GM12878 (cell line): ENCODE measurements at regions not wholly inside any gene's neighbourhood (a gene's known extent, or its start where the extent isn't known, plus 50 kb on each side); places are given as distances from the start of the nearest gene placed in this dataset.

Experiments used
- ATAC-seq: fragments of 200-7000 bp; cut with Tn5 transposase; 3 replicates; pipeline ENCODE4 v1.9.1; 2020; ENCODE audit warnings: mild to moderate bottlenecking, moderate library complexity
- BruUV-seq: library from RNA; stranded (reverse); fragments of 400-500 nt; replicated peaks from 2 replicates; lab custom pipeline; 2021; lab: Mats Ljungman, UMichigan
- CTCF ChIA-PET: fragments of 300-600 bp; sonication (Branson Sonifier 250); formaldehyde crosslinking; extraction: SDS; loops from one replicate; lab custom pipeline; 2021; ENCODE audit warnings: inconsistent platforms; lab: Yijun Ruan, JAX
- POLR2A ChIA-PET: fragments of 350-600 bp; formaldehyde crosslinking; extraction: SDS; loops from one replicate; lab custom pipeline; 2021; ENCODE audit warnings: inconsistent platforms; lab: Charles Lee
- RAD21 ChIA-PET: fragments of 300-600 bp; sonication (Branson Sonifier 250); formaldehyde crosslinking; loops from one replicate; lab custom pipeline; 2023; ENCODE audit warnings: antibody characterized with exemption; ENCODE audit not compliant: unreplicated experiment; lab: Charles Lee
- SMC1A ChIA-PET: fragments of 300-600 bp; sonication (Branson Sonifier 250); formaldehyde crosslinking; loops from one replicate; lab custom pipeline; 2023; ENCODE audit not compliant: unreplicated experiment, uncharacterized antibody; lab: Charles Lee
- DNase-seq: peaks from one replicate; pipeline ENCODE4 v3.0.0-alpha.2; 2011; ENCODE audit warnings: low read depth, low spot score
- FAIRE-seq: peaks from 3 replicates; lab custom pipeline; 2011; peaks lifted over from hg19 to GRCh38; lab: Jason Lieb, UNC
- H2AFZ ChIP-seq: 2 replicates; pipeline ENCODE4 v1.6.0; 2011; ENCODE audit warnings: low read depth, low read length, control low read depth; ENCODE audit not compliant: control insufficient read depth
- H3K27ac ChIP-seq: 2 replicates; pipeline ENCODE4 v1.5.1; 2011; ENCODE audit warnings: control low read depth; ENCODE audit not compliant: control insufficient read depth, insufficient read depth
- H3K27me3 ChIP-seq, 2 experiments: replicated peaks in 1 of 2; 2 replicates each; pipeline versions ENCODE4 v1.6.0 to v1.6.1; 2011; ENCODE audit warnings: low read length in 1 of 2; ENCODE audit not compliant: control insufficient read depth in 2 of 2, insufficient read depth in 2 of 2
- H3K36me3 ChIP-seq, 2 experiments: 2 replicates each; pipeline ENCODE4 v1.5.1; 2011; ENCODE audit warnings: low read length in 1 of 2; ENCODE audit not compliant: control insufficient read depth in 2 of 2, insufficient read depth in 2 of 2
- H3K4me1 ChIP-seq: 2 replicates; pipeline ENCODE4 v1.6.1; 2011; ENCODE audit warnings: mild to moderate bottlenecking, low read length, moderate library complexity, mixed read lengths; ENCODE audit not compliant: control insufficient read depth, insufficient read depth
- H3K4me2 ChIP-seq: 2 replicates; pipeline ENCODE4 v1.6.0; 2011; ENCODE audit warnings: control low read depth; ENCODE audit not compliant: control insufficient read depth, insufficient read depth
- H3K4me3 ChIP-seq: fragments of 200-600 bp; sonication (generic); 2 replicates; pipeline ENCODE4 v1.5.1; 2016
- H3K79me2 ChIP-seq: 2 replicates; pipeline ENCODE4 v1.6.0; 2011; ENCODE audit warnings: low read length; ENCODE audit not compliant: control insufficient read depth, insufficient read depth
- H3K9ac ChIP-seq: 2 replicates; pipeline ENCODE4 v1.8.0; 2011; ENCODE audit warnings: low read length, control low read depth, mixed read lengths; ENCODE audit not compliant: control insufficient read depth, insufficient read depth
- H3K9me3 ChIP-seq: replicated peaks from 3 replicates; pipeline ENCODE4 v1.5.1; 2011; ENCODE audit warnings: mild to moderate bottlenecking, low read length; ENCODE audit not compliant: control insufficient read depth, insufficient read depth
- H4K20me1 ChIP-seq: 2 replicates; pipeline ENCODE4 v1.6.0; 2011; ENCODE audit not compliant: control insufficient read depth, insufficient read depth
- BRCA1 ChIP-seq: IDR thresholded peaks from 2 replicates; pipeline ENCODE4 v1.6.1; 2011; ENCODE audit warnings: low read depth, low read length, improper control_type of control experiment
- CHD4 ChIP-seq: fragments of 200-600 bp; sonication (generic); IDR thresholded peaks from 2 replicates; pipeline ENCODE4 v1.6.1; 2016; ENCODE audit warnings: mild to moderate bottlenecking
- CREM ChIP-seq: IDR thresholded peaks from 2 replicates; pipeline ENCODE4 v1.6.1; 2014; ENCODE audit warnings: antibody characterized with exemption, low read depth
- EP300 ChIP-seq, 2 experiments: fragments of 150-350 bp in 1 of 2; IDR thresholded peaks; 2 replicates each; pipeline ENCODE4 v1.6.1; 2011 to 2012; ENCODE audit warnings: low read depth in 2 of 2, low read length in 2 of 2, borderline replicate concordance in 1 of 2, improper control_type of control experiment in 1 of 2, inconsistent platforms in 1 of 2; ENCODE audit not compliant: control insufficient read depth in 1 of 2
- ETV6 ChIP-seq, 2 experiments: fragments of 450-650 bp in 1 of 2; IDR thresholded peaks in 1 of 2; conservative IDR thresholded peaks in 1 of 2; 2 replicates each; pipeline ENCODE4 v1.6.1; 2014; ENCODE audit warnings: antibody characterized with exemption in 1 of 2, borderline replicate concordance in 1 of 2, low read depth in 1 of 2, mild to moderate bottlenecking in 1 of 2, moderate library complexity in 1 of 2
- FOXK2 ChIP-seq: fragments of 450-650 bp; IDR thresholded peaks from 2 replicates; pipeline ENCODE4 v1.6.1; 2017; ENCODE audit warnings: mild to moderate bottlenecking, moderate library complexity
- HCFC1 ChIP-seq: fragments of 150-350 bp; IDR thresholded peaks from 2 replicates; pipeline ENCODE4 v1.6.1; 2014; ENCODE audit warnings: low read length
- HDAC2 ChIP-seq: fragments of 200-600 bp; sonication (generic); IDR thresholded peaks from 2 replicates; pipeline ENCODE4 v1.6.1; 2017
- NR2C1 ChIP-seq: fragments of 450-650 bp; IDR thresholded peaks from 2 replicates; pipeline ENCODE4 v1.6.1; 2017; ENCODE audit warnings: antibody characterized with exemption, mild to moderate bottlenecking, moderate library complexity
- PKNOX1 ChIP-seq: fragments of 450-650 bp; IDR thresholded peaks from 2 replicates; pipeline ENCODE4 v1.6.1; 2016; ENCODE audit warnings: mild to moderate bottlenecking
- RBBP5 ChIP-seq: fragments of 200-600 bp; sonication (generic); conservative IDR thresholded peaks from 2 replicates; pipeline ENCODE4 v1.6.1; 2016
- SMARCA5 ChIP-seq: fragments of 450-650 bp; IDR thresholded peaks from 2 replicates; pipeline ENCODE4 v1.6.1; 2017; ENCODE audit warnings: mild to moderate bottlenecking
- TCF7 ChIP-seq: IDR thresholded peaks from 2 replicates; pipeline ENCODE4 v1.6.1; 2014; ENCODE audit warnings: antibody characterized with exemption, borderline replicate concordance
- WRNIP1 ChIP-seq: IDR thresholded peaks from 2 replicates; pipeline ENCODE4 v1.6.1; 2011; ENCODE audit warnings: low read depth, low read length, improper control_type of control experiment, borderline replicate concordance
- ZZZ3 ChIP-seq: IDR thresholded peaks from 2 replicates; pipeline ENCODE4 v1.6.1; 2011; ENCODE audit warnings: low read depth; ENCODE audit not compliant: control insufficient read depth, insufficient read length
- WGBS: methylation state at CpG from one replicate; pipeline ENCODE4 v1.1.6; 2016; ENCODE audit warnings: low lambda C conversion rate; ENCODE audit not compliant: insufficient replicate concordance, insufficient coverage; ENCODE audit errors: missing lambda C conversion rate; 5-methylcytosine and 5-hydroxymethylcytosine counted together
- in situ Hi-C: fragments of 300-500 bp; cut with MboI; formaldehyde crosslinking; loops from 9 replicates; pipeline ENCODE4 v1.14.3; 2018; ENCODE audit warnings: mixed read lengths
- intact Hi-C: fragments of 100-400 bp; cut with micrococcal nuclease; formaldehyde crosslinking; loops from one replicate; pipeline ENCODE4 v1.14.2; 2022; ENCODE audit not compliant: unreplicated experiment
- TF ChIP-seq, protein P1 (sequence below): fragments of 450-650 bp; formaldehyde crosslinking; IDR thresholded peaks from 2 replicates; pipeline ENCODE4 v1.4.0; 2022; ENCODE audit warnings: mild to moderate bottlenecking, moderate library complexity
- TF ChIP-seq, protein P2 (sequence below): fragments of 450-650 bp; IDR thresholded peaks from 2 replicates; pipeline ENCODE4 v1.6.1; 2016; ENCODE audit warnings: mild to moderate bottlenecking

DNA sequence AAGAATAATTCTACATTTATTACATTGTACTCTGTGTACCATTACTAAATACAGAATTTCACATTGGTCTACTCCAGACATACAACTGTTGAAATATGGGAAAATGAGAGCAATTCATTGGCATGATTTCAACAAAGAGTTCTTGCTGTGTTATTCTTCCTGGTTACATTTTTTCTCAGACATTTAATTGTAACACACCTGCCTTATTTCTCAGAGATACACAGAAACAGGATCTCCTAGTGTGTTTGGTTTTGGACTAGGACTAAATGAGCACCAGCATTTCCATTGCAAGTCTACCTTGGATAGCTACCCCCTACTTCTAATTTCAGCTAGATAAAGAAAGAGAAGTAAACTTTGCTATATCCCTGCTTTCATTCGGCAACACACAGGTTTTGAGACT lies 274.3 kb upstream of the CNTN4 start (continued):
- TF ChIP-seq, protein P1, sequence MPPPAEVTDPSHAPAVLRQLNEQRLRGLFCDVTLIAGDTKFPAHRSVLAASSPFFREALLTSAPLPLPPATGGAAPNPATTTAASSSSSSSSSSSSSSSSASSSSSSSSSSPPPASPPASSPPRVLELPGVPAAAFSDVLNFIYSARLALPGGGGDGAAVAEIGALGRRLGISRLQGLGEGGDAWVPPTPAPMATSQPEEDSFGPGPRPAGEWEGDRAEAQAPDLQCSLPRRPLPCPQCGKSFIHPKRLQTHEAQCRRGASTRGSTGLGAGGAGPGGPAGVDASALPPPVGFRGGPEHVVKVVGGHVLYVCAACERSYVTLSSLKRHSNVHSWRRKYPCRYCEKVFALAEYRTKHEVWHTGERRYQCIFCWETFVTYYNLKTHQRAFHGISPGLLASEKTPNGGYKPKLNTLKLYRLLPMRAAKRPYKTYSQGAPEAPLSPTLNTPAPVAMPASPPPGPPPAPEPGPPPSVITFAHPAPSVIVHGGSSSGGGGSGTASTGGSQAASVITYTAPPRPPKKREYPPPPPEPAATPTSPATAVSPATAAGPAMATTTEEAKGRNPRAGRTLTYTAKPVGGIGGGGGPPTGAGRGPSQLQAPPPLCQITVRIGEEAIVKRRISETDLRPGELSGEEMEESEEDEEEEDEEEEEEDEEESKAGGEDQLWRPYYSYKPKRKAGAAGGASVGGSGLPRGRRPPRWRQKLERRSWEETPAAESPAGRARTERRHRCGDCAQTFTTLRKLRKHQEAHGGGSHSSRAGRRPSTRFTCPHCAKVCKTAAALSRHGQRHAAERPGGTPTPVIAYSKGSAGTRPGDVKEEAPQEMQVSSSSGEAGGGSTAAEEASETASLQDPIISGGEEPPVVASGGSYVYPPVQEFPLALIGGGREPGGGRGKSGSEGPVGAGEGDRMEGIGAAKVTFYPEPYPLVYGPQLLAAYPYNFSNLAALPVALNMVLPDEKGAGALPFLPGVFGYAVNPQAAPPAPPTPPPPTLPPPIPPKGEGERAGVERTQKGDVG (CRISPR knock-in tag) = no peak
- TF ChIP-seq BRCA1 (no peak), CHD4 (no peak), CREM (no peak), FOXK2 (no peak)

DNA sequence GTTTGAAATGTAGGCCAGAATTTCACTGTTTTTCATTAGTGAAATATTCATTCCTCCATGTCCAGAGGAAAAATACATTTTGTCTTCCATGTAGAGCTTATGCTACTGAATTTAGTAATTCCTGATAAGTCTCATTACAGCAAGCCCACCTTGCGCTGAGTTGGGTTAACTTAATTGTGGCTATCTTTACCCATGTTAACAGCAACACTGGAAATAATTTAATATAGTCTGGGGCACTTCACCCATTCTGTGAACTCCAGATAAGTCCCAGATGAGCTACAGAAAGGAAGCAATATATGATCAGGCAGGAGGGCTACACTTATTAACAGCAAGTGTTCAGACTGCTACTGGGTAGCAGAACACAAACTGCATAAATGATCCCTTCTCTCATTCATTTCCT lies 270.1 kb upstream of the CNTN4 start:
- no peak overlapping the region for H3K9ac ChIP-seq
- ChIA-PET POLR2A (no interaction called here), CTCF (no interaction called here), RAD21 (no interaction called here), SMC1A (no interaction called here)
- H2AFZ ChIP-seq = no peak overlapping the region
- no peak overlapping the region for H3K4me2 ChIP-seq
- DNase-seq (no peak), FAIRE-seq (no peak), ATAC-seq (no peak)
- no peak overlapping the region for H3K27ac ChIP-seq
- in situ Hi-C loops (no loop called here), intact Hi-C loops (no loop called here)
- H4K20me1 ChIP-seq = no peaks in the 10 kb centered on the region
- BruUV-seq = no TSS peak
- 15% methylated on average over 1 of the region's 1 CpG for WGBS
- no peak overlapping the region for H3K4me3 ChIP-seq
- H3K36me3 ChIP-seq = no peaks in the 10 kb centered on the region
- no peaks in the 10 kb centered on the region for H3K79me2 ChIP-seq
- no peaks in the 10 kb centered on the region for H3K9me3 ChIP-seq
- H3K27me3 ChIP-seq = no peaks in the 10 kb centered on the region
- H3K4me1 ChIP-seq = no peaks in the 10 kb centered on the region
- TF ChIP-seq ZZZ3 (no peak), SMARCA5 (no peak), TCF7 (no peak), RBBP5 (no peak), HCFC1 (no peak), HDAC2 (no peak), EP300 (IDR thresholded peaks at IDR 0.05; ENCODE audit: borderline replicate concordance in 1 of 2, control insufficient read depth in 1 of 2, low read depth in 2 of 2, low read length in 2 of 2) (no peak), PKNOX1 (no peak), ETV6 (conservative IDR thresholded peaks at IDR 0.05 in 1 of 2, IDR thresholded peaks at IDR 0.05 in 1 of 2; ENCODE audit: borderline replicate concordance in 1 of 2, low read depth in 1 of 2) (no peak), WRNIP1 (no peak), NR2C1 (no peak)
- TF ChIP-seq, protein P2, sequence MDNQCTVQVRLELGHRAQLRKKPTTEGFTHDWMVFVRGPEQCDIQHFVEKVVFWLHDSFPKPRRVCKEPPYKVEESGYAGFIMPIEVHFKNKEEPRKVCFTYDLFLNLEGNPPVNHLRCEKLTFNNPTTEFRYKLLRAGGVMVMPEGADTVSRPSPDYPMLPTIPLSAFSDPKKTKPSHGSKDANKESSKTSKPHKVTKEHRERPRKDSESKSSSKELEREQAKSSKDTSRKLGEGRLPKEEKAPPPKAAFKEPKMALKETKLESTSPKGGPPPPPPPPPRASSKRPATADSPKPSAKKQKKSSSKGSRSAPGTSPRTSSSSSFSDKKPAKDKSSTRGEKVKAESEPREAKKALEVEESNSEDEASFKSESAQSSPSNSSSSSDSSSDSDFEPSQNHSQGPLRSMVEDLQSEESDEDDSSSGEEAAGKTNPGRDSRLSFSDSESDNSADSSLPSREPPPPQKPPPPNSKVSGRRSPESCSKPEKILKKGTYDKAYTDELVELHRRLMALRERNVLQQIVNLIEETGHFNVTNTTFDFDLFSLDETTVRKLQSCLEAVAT = no peak
